ENCODE measurements at regions not wholly inside any gene's neighbourhood (a gene's known extent, or its start where the extent isn't known, plus 50 kb on each side); places are given as distances from the start of the nearest gene placed in this dataset.

DNA sequence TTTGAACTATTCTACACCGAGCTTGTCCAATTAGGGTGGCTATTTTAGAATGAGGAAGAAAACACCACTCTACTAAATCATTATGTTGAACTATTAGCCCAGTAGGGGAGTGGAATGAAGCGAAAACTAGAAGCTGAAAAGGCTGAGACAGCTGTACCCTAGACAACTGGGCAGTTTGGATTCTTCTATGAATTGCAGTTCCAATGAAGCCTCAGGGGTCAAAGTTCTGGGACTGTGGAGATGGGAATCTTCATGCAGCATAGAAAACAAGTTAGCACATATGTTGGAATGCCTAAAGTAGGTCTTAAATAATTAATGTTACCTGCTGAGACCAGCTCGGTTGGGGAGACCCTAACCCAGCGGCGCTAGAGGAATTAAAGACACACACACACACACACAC lies 62.7 kb upstream of the ZNF726 start:
- TF ChIP-seq SIN3A (IDR thresholded peaks at IDR 0.05; ENCODE audit: low read depth) (no peak), EZH2 (IDR thresholded peaks at IDR 0.05) (no peak), ZFX (IDR thresholded peaks at IDR 0.05) (no peak)
- TF ChIP-seq, protein P1, sequence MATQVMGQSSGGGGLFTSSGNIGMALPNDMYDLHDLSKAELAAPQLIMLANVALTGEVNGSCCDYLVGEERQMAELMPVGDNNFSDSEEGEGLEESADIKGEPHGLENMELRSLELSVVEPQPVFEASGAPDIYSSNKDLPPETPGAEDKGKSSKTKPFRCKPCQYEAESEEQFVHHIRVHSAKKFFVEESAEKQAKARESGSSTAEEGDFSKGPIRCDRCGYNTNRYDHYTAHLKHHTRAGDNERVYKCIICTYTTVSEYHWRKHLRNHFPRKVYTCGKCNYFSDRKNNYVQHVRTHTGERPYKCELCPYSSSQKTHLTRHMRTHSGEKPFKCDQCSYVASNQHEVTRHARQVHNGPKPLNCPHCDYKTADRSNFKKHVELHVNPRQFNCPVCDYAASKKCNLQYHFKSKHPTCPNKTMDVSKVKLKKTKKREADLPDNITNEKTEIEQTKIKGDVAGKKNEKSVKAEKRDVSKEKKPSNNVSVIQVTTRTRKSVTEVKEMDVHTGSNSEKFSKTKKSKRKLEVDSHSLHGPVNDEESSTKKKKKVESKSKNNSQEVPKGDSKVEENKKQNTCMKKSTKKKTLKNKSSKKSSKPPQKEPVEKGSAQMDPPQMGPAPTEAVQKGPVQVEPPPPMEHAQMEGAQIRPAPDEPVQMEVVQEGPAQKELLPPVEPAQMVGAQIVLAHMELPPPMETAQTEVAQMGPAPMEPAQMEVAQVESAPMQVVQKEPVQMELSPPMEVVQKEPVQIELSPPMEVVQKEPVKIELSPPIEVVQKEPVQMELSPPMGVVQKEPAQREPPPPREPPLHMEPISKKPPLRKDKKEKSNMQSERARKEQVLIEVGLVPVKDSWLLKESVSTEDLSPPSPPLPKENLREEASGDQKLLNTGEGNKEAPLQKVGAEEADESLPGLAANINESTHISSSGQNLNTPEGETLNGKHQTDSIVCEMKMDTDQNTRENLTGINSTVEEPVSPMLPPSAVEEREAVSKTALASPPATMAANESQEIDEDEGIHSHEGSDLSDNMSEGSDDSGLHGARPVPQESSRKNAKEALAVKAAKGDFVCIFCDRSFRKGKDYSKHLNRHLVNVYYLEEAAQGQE (IDR thresholded peaks at IDR 0.05; ENCODE audit: low read depth): no peak
- TF ChIP-seq, protein P2, sequence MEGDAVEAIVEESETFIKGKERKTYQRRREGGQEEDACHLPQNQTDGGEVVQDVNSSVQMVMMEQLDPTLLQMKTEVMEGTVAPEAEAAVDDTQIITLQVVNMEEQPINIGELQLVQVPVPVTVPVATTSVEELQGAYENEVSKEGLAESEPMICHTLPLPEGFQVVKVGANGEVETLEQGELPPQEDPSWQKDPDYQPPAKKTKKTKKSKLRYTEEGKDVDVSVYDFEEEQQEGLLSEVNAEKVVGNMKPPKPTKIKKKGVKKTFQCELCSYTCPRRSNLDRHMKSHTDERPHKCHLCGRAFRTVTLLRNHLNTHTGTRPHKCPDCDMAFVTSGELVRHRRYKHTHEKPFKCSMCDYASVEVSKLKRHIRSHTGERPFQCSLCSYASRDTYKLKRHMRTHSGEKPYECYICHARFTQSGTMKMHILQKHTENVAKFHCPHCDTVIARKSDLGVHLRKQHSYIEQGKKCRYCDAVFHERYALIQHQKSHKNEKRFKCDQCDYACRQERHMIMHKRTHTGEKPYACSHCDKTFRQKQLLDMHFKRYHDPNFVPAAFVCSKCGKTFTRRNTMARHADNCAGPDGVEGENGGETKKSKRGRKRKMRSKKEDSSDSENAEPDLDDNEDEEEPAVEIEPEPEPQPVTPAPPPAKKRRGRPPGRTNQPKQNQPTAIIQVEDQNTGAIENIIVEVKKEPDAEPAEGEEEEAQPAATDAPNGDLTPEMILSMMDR (IDR thresholded peaks at IDR 0.05 in 2 of 3, conservative IDR thresholded peaks at IDR 0.05 in 1 of 3; ENCODE audit: borderline replicate concordance in 1 of 3, insufficient read depth in 1 of 3, low read depth in 2 of 3, low read length in 2 of 3): no peak
- TF ChIP-seq, protein P3, sequence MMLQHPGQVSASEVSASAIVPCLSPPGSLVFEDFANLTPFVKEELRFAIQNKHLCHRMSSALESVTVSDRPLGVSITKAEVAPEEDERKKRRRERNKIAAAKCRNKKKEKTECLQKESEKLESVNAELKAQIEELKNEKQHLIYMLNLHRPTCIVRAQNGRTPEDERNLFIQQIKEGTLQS (IDR thresholded peaks at IDR 0.05): no peak

Data from HCT116 (cell line).